ENCODE measurements at regions not wholly inside any gene's neighbourhood (a gene's known extent, or its start where the extent isn't known, plus 50 kb on each side); places are given as distances from the start of the nearest gene placed in this dataset.

- no peak for DNase-seq (ENCODE audit: extremely low read depth, insufficient read length)
- no peak for TF ChIP-seq CTCF (IDR thresholded peaks at IDR 0.05; ENCODE audit: insufficient read depth, low read length, poor library complexity, severe bottlenecking)
- no peaks in the 10 kb centered on the region for H3K36me3 ChIP-seq (ENCODE audit: control insufficient read depth, insufficient read depth, low read length)
- no peak overlapping the region for H3K4me3 ChIP-seq (replicated peaks; ENCODE audit: low read depth, low read length)
- H3K27me3 ChIP-seq (replicated peaks; ENCODE audit: control insufficient read depth, insufficient read depth, low read length): no peaks in the 10 kb centered on the region; the same call in 1 of the 2 replicates
Observed at GRCh38 chr1:229041946-229042345, 229.0 kb upstream of the RAB4A start.

GRCh38 chr1:229042482-229042881 lies 228.4 kb upstream of the RAB4A start:
- DNase-seq (ENCODE audit: extremely low read depth, insufficient read length): no peak
- no peak for TF ChIP-seq CTCF (IDR thresholded peaks at IDR 0.05; ENCODE audit: insufficient read depth, low read length, poor library complexity, severe bottlenecking)
- H3K4me3 ChIP-seq (replicated peaks; ENCODE audit: low read depth, low read length): no peak overlapping the region
- H3K36me3 ChIP-seq (ENCODE audit: control insufficient read depth, insufficient read depth, low read length): no peaks in the 10 kb centered on the region
- H3K27me3 ChIP-seq (replicated peaks; ENCODE audit: control insufficient read depth, insufficient read depth, low read length): no peaks in the 10 kb centered on the region; the same call in none of the 2 replicates

- no peak for DNase-seq (ENCODE audit: extremely low read depth, insufficient read length)
- TF ChIP-seq CTCF (IDR thresholded peaks at IDR 0.05; ENCODE audit: insufficient read depth, low read length, poor library complexity, severe bottlenecking): no peak
- Histone ChIP-seq H3K27me3 (replicated peaks; ENCODE audit: control insufficient read depth, insufficient read depth, low read length) (no peaks in the 10 kb centered on the region; the same call in none of the 2 replicates), H3K4me3 (replicated peaks; ENCODE audit: low read depth, low read length) (no peak overlapping the region), H3K36me3 (ENCODE audit: control insufficient read depth, insufficient read depth, low read length) (no peaks in the 10 kb centered on the region)
Observed at GRCh38 chr1:229043115-229043514, 227.8 kb upstream of the RAB4A start.

GRCh38 chr1:229046251-229046853 lies 224.6 kb upstream of the RAB4A start:
- TF ChIP-seq CTCF (IDR thresholded peaks at IDR 0.05; ENCODE audit: insufficient read depth, low read length, poor library complexity, severe bottlenecking): no peak
- H3K36me3 ChIP-seq (ENCODE audit: control insufficient read depth, insufficient read depth, low read length): no peaks in the 10 kb centered on the region
- H3K27me3 ChIP-seq (replicated peaks; ENCODE audit: control insufficient read depth, insufficient read depth, low read length): no peaks in the 10 kb centered on the region; the same call in none of the 2 replicates
- H3K4me3 ChIP-seq (replicated peaks; ENCODE audit: low read depth, low read length): no peak overlapping the region
- DNase-seq (ENCODE audit: extremely low read depth, insufficient read length): no peak

- no peak overlapping the region for H3K4me3 ChIP-seq (replicated peaks; ENCODE audit: low read depth, low read length)
- no peaks in the 10 kb centered on the region; the same call in none of the 2 replicates for H3K27me3 ChIP-seq (replicated peaks; ENCODE audit: control insufficient read depth, insufficient read depth, low read length)
- no peaks in the 10 kb centered on the region for H3K36me3 ChIP-seq (ENCODE audit: control insufficient read depth, insufficient read depth, low read length)
- no peak for DNase-seq (ENCODE audit: extremely low read depth, insufficient read length)
- TF ChIP-seq CTCF (IDR thresholded peaks at IDR 0.05; ENCODE audit: insufficient read depth, low read length, poor library complexity, severe bottlenecking): no peak
Observed at GRCh38 chr1:229047161-229047839, 223.6 kb upstream of the RAB4A start.
